ENCODE measurements at regions not wholly inside any gene's neighbourhood (a gene's known extent, or its start where the extent isn't known, plus 50 kb on each side); places are given as distances from the start of the nearest gene placed in this dataset.

DNA sequence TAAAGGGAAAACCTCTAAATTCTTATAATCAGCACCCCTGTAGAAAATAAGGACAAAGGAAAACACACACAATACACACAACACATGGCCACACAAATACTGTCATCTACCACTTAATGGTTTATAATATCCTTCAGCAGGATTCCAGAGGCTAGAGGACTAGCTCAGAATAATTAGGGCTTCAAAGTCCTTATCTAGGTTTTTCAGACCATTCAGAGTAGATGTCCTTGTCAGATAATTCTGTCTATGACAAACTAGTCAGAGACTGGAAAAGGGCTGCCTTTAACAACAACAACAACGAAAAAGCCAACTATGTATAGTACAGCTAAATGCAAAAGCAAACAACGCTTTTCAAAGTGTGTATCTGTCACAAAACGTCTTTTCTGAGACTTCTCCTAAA lies 456.5 kb upstream of the CNTN5 start:
- Histone ChIP-seq H2AK5ac (ENCODE audit: low read depth, low read length) (no peak overlapping the region), H4K91ac (ENCODE audit: insufficient read depth, low read depth, low read length) (no peak overlapping the region), H2AFZ (replicated peaks; ENCODE audit: low read length, poor library complexity) (no peak overlapping the region), H2BK15ac (ENCODE audit: low read depth, low read length) (no peak overlapping the region), H3K4me2 (ENCODE audit: low read depth, low read length) (no peak overlapping the region), H2AK9ac (replicated peaks; ENCODE audit: low read depth, low read length, poor library complexity) (no peak overlapping the region), H3K4me3 (ENCODE audit: insufficient read depth, low read depth, low read length) (no peak overlapping the region), H3K18ac (ENCODE audit: low read depth, low read length) (no peak overlapping the region), H3K79me1 (ENCODE audit: low read depth in 1 of 2, low read length in 2 of 2) (no peaks in the 10 kb centered on the region), H3K23ac (ENCODE audit: low read depth, low read length) (no peak overlapping the region), H3K4ac (ENCODE audit: low read depth, low read length) (no peak overlapping the region), H2BK20ac (ENCODE audit: low read depth, low read length) (no peak overlapping the region), H3K4me1 (ENCODE audit: control insufficient read depth, insufficient read depth, low read length) (no peaks in the 10 kb centered on the region), H3K36me3 (ENCODE audit: control insufficient read depth, insufficient read depth, low read length) (no peaks in the 10 kb centered on the region), H3K9me1 (ENCODE audit: insufficient read depth, low read length) (no peaks in the 10 kb centered on the region), H4K5ac (ENCODE audit: low read depth, low read length) (no peak overlapping the region), H2BK5ac (ENCODE audit: low read depth, low read length, poor library complexity, severe bottlenecking) (no peak overlapping the region), H3K56ac (ENCODE audit: extremely low read depth, insufficient read depth, low read length) (no peak overlapping the region), H3K27ac (ENCODE audit: insufficient read depth, low read length) (no peak overlapping the region), H3K14ac (replicated peaks; ENCODE audit: low read depth, low read length) (no peak overlapping the region), H4K8ac (ENCODE audit: low read depth in 2 of 2, low read length in 2 of 2) (no peak overlapping the region), H3K27me3 (ENCODE audit: control insufficient read depth, insufficient read depth, low read length) (no peaks in the 10 kb centered on the region), H4K20me1 (ENCODE audit: insufficient read depth, low read length) (no peaks in the 10 kb centered on the region), H2BK120ac (ENCODE audit: low read depth, low read length) (no peak overlapping the region), H3K9ac (ENCODE audit: low read depth, low read length) (no peak overlapping the region), H3K9me3 (ENCODE audit: control insufficient read depth, insufficient read depth, low read length) (peaks cover 4% of the 10 kb centered on the region; the same call in 1 of the 2 replicates)
- CTCF ChIA-PET, result no interaction called here
- POLR2A ChIA-PET (ENCODE audit: unreplicated experiment), result no interaction called here
- in situ Hi-C loops (cut with MboI; ENCODE audit: low sequenced_read_pairs), result no loop called here
- DNase-seq (no peak), ATAC-seq (ENCODE audit: low read depth) (no peak)
- WGBS, 2 experiments (ENCODE audit: extremely low coverage in 2 of 2, insufficient read length in 1 of 2), result no CpG with 5 or more reads among the region's 3 CpGs
- TF ChIP-seq CHD1 (IDR thresholded peaks at IDR 0.05; ENCODE audit: low read depth, low read length) (no peak), BHLHE40 (IDR thresholded peaks at IDR 0.05; ENCODE audit: low read depth, low read length) (no peak), FOS (IDR thresholded peaks at IDR 0.05; ENCODE audit: low read depth, low read length) (no peak), NFE2L2 (IDR thresholded peaks at IDR 0.05; ENCODE audit: low read depth, low read length) (no peak), RFX5 (IDR thresholded peaks at IDR 0.05; ENCODE audit: low read depth, low read length) (no peak), POLR2A (IDR thresholded peaks at IDR 0.05; ENCODE audit: low read depth, low read length) (no peak), CEBPB (IDR thresholded peaks at IDR 0.05; ENCODE audit: low read depth, low read length) (no peak), MXI1 (IDR thresholded peaks at IDR 0.05; ENCODE audit: borderline replicate concordance, low read depth, low read length) (no peak), RAD21 (IDR thresholded peaks at IDR 0.05; ENCODE audit: low read length) (no peak), RCOR1 (IDR thresholded peaks at IDR 0.05; ENCODE audit: insufficient replicate concordance, low read length) (no peak), SMC3 (IDR thresholded peaks at IDR 0.05; ENCODE audit: low read depth, low read length) (no peak)
- TF ChIP-seq, protein P1, sequence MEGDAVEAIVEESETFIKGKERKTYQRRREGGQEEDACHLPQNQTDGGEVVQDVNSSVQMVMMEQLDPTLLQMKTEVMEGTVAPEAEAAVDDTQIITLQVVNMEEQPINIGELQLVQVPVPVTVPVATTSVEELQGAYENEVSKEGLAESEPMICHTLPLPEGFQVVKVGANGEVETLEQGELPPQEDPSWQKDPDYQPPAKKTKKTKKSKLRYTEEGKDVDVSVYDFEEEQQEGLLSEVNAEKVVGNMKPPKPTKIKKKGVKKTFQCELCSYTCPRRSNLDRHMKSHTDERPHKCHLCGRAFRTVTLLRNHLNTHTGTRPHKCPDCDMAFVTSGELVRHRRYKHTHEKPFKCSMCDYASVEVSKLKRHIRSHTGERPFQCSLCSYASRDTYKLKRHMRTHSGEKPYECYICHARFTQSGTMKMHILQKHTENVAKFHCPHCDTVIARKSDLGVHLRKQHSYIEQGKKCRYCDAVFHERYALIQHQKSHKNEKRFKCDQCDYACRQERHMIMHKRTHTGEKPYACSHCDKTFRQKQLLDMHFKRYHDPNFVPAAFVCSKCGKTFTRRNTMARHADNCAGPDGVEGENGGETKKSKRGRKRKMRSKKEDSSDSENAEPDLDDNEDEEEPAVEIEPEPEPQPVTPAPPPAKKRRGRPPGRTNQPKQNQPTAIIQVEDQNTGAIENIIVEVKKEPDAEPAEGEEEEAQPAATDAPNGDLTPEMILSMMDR (conservative IDR thresholded peaks at IDR 0.05; ENCODE audit: low read depth, low read length), result no peak
- TF ChIP-seq, protein P2, sequence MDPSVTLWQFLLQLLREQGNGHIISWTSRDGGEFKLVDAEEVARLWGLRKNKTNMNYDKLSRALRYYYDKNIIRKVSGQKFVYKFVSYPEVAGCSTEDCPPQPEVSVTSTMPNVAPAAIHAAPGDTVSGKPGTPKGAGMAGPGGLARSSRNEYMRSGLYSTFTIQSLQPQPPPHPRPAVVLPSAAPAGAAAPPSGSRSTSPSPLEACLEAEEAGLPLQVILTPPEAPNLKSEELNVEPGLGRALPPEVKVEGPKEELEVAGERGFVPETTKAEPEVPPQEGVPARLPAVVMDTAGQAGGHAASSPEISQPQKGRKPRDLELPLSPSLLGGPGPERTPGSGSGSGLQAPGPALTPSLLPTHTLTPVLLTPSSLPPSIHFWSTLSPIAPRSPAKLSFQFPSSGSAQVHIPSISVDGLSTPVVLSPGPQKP (IDR thresholded peaks at IDR 0.05; ENCODE audit: borderline replicate concordance, low read depth, low read length), result no peak
- dilution Hi-C loops (cut with HindIII; ENCODE audit: low sequenced_read_pairs, unreplicated experiment), result no loop called here
- BruUV-seq (replicated peaks), result no TSS peak
- intact Hi-C loops (cut with micrococcal nuclease), result no loop called here

All from IMR-90 (cell line).